ENCODE measurements at regions not wholly inside any gene's neighbourhood (a gene's known extent, or its start where the extent isn't known, plus 50 kb on each side); places are given as distances from the start of the nearest gene placed in this dataset.

GRCh38 chr10:14425034-14425433 is 94.3 kb upstream of the FRMD4A start:
- TF ChIP-seq CTCF (IDR thresholded peaks at IDR 0.05): no peak
- TF ChIP-seq SIN3A (IDR thresholded peaks at IDR 0.05; ENCODE audit: borderline replicate concordance, low read depth, low read length): no peak
- TF ChIP-seq YY1 (IDR thresholded peaks at IDR 0.05; ENCODE audit: low read depth): no peak
- TF ChIP-seq NFIC (IDR thresholded peaks at IDR 0.05; ENCODE audit: borderline replicate concordance): no peak
- no peak for TF ChIP-seq TAF1 (IDR thresholded peaks at IDR 0.05; ENCODE audit: borderline replicate concordance, low read depth, low read length)
- TF ChIP-seq EP300 (IDR thresholded peaks at IDR 0.05; ENCODE audit: borderline replicate concordance in 1 of 2, low read depth in 1 of 2, low read length in 1 of 2): no peak
- TF ChIP-seq, protein P1, sequence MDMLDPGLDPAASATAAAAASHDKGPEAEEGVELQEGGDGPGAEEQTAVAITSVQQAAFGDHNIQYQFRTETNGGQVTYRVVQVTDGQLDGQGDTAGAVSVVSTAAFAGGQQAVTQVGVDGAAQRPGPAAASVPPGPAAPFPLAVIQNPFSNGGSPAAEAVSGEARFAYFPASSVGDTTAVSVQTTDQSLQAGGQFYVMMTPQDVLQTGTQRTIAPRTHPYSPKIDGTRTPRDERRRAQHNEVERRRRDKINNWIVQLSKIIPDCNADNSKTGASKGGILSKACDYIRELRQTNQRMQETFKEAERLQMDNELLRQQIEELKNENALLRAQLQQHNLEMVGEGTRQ (IDR thresholded peaks at IDR 0.05; ENCODE audit: borderline replicate concordance, low read depth, low read length): no peak

Measured in SK-N-SH (cell line).